ENCODE measurements at regions not wholly inside any gene's neighbourhood (a gene's known extent, or its start where the extent isn't known, plus 50 kb on each side); places are given as distances from the start of the nearest gene placed in this dataset.
A peak's percentile ranks its signal among the peaks of the same experiment; 100 is the strongest.

DNA sequence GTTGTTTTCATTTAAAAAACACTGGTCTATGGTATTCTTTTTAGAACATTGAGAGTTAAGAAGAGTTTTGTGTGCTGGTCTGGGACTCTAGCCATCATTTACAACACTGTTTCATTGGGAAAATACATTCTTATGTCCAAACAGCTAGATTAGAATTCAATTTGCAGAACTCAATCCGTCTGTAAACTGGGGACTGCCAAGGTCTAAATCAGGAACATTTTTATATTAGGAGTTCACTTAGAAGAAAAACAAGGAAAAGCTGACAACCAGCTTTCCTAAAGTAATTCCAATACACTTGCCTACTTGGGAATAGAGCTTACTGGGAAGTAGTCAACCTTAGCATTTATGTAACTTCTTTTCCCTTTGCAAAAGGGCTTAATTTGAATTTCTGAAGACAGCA is 91.5 kb upstream of the RNF152 start:
- H3K27ac ChIP-seq (ENCODE audit: low read depth, low read length), result no peak overlapping the region
- no peaks in the 10 kb centered on the region for H3K36me3 Mint-ChIP-seq (ENCODE audit: low read depth, unreplicated experiment)
- no peak overlapping the region for H2AFZ ChIP-seq (ENCODE audit: low read depth, low read length)

DNA sequence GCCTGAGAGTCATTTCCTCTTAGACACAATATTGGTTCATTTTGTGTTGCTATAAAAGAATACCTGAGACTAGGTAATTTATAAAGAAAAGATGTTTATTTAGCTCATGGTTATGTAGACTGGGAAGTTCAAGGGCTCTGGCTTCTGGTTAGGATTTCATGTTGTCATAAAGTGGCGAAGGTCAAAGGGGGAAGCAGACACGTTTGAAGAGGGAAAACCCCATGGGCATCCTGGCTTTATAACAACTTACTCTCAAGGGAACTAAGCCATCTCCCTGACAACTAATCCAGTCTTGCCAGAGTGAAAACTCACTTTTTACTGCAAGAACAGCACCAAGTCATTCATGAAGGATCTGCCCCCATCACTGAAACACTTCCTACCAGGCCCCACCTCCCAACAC is 89.7 kb upstream of the RNF152 start:
- no peak for DNase-seq (ENCODE audit: low read depth)
- Histone ChIP-seq H3K27ac (ENCODE audit: low read depth, low read length) (no peak overlapping the region), H3K36me3 (ENCODE audit: insufficient read depth, low read length) (no peaks in the 10 kb centered on the region), H3K79me2 (ENCODE audit: insufficient read depth, low read length) (no peaks in the 10 kb centered on the region), H3K4me2 (ENCODE audit: low read length) (no peak overlapping the region), H2AFZ (ENCODE audit: low read depth, low read length) (no peak overlapping the region), H4K20me1 (ENCODE audit: insufficient read depth, low read length) (no peaks in the 10 kb centered on the region), H3K4me1 (ENCODE audit: insufficient read depth, low read length) (no peaks in the 10 kb centered on the region), H3K9ac (ENCODE audit: low read length) (no peak overlapping the region), H3K4me3 (ENCODE audit: insufficient read depth, low read depth, low read length) (no peak overlapping the region), H3K9me3 (ENCODE audit: insufficient read depth, low read depth, low read length) (no peaks in the 10 kb centered on the region), H3K27me3 (ENCODE audit: insufficient read depth, low read length) (no peaks in the 10 kb centered on the region)
- no peak overlapping the region for H3K27ac Mint-ChIP-seq (ENCODE audit: unreplicated experiment)
- peaks cover 1% of the 10 kb centered on the region for H3K9me3 Mint-ChIP-seq (ENCODE audit: unreplicated experiment)
- no peak for FAIRE-seq
- peaks cover 11% of the 10 kb centered on the region for H3K4me1 Mint-ChIP-seq (ENCODE audit: low read depth, unreplicated experiment)
- no peaks in the 10 kb centered on the region for H3K27me3 Mint-ChIP-seq (ENCODE audit: low read depth, unreplicated experiment)
- TF ChIP-seq EZH2 (IDR thresholded peaks at IDR 0.05; ENCODE audit: insufficient read depth, low read length), result no peak
- TF ChIP-seq, protein P1, sequence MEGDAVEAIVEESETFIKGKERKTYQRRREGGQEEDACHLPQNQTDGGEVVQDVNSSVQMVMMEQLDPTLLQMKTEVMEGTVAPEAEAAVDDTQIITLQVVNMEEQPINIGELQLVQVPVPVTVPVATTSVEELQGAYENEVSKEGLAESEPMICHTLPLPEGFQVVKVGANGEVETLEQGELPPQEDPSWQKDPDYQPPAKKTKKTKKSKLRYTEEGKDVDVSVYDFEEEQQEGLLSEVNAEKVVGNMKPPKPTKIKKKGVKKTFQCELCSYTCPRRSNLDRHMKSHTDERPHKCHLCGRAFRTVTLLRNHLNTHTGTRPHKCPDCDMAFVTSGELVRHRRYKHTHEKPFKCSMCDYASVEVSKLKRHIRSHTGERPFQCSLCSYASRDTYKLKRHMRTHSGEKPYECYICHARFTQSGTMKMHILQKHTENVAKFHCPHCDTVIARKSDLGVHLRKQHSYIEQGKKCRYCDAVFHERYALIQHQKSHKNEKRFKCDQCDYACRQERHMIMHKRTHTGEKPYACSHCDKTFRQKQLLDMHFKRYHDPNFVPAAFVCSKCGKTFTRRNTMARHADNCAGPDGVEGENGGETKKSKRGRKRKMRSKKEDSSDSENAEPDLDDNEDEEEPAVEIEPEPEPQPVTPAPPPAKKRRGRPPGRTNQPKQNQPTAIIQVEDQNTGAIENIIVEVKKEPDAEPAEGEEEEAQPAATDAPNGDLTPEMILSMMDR (IDR thresholded peaks at IDR 0.05; ENCODE audit: insufficient read depth, low read depth, low read length), result no peak
- H3K36me3 Mint-ChIP-seq (ENCODE audit: low read depth, unreplicated experiment), result no peaks in the 10 kb centered on the region
- H3K4me3 Mint-ChIP-seq (ENCODE audit: unreplicated experiment), result no peak overlapping the region

More for the DNA sequence above, 91.5 kb upstream of the RNF152 start:
- no peak overlapping the region for H3K4me3 ChIP-seq (ENCODE audit: insufficient read depth, low read depth, low read length)
- no peaks in the 10 kb centered on the region for H3K9me3 ChIP-seq (ENCODE audit: insufficient read depth, low read depth, low read length)
- no peaks in the 10 kb centered on the region for H3K27me3 ChIP-seq (ENCODE audit: insufficient read depth, low read length)
- no peak for FAIRE-seq
- Mint-ChIP-seq H3K4me3 (ENCODE audit: unreplicated experiment) (no peak overlapping the region), H3K4me1 (ENCODE audit: low read depth, unreplicated experiment) (peaks cover 11% of the 10 kb centered on the region), H3K9me3 (ENCODE audit: unreplicated experiment) (peaks cover 1% of the 10 kb centered on the region), H3K27ac (ENCODE audit: unreplicated experiment) (no peak overlapping the region), H3K27me3 (ENCODE audit: low read depth, unreplicated experiment) (no peaks in the 10 kb centered on the region)
- no peaks in the 10 kb centered on the region for H3K4me1 ChIP-seq (ENCODE audit: insufficient read depth, low read length)
- no peaks in the 10 kb centered on the region for H3K36me3 ChIP-seq (ENCODE audit: insufficient read depth, low read length)
- TF ChIP-seq EZH2 (IDR thresholded peaks at IDR 0.05; ENCODE audit: insufficient read depth, low read length), result no peak
- TF ChIP-seq, protein P1 (IDR thresholded peaks at IDR 0.05; ENCODE audit: insufficient read depth, low read depth, low read length), result no peak
- DNase-seq (ENCODE audit: low read depth), result no peak
- no peak overlapping the region for H3K9ac ChIP-seq (ENCODE audit: low read length)
- no peak overlapping the region for H3K4me2 ChIP-seq (ENCODE audit: low read length)
- H3K79me2 ChIP-seq (ENCODE audit: insufficient read depth, low read length), result no peaks in the 10 kb centered on the region
- no peaks in the 10 kb centered on the region for H4K20me1 ChIP-seq (ENCODE audit: insufficient read depth, low read length)

DNA sequence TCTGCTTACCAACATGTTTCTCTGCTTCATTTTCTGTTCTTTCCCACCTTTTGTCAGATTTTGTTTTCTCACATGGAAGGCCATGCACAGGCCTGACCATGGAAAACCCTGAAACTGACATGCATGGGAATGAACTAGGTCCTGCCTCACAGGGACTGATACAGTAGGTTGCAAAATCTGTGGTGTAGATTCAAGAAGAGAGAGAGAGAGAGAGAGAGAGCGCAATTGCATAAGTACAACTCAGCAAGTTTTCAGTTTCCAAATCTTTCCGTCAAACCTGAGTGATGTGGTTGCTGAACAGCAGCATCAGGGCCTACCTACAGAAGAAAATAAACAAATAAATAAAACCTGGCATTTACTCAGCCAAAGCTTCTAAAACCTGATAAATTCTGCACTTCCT is 87.5 kb upstream of the RNF152 start:
- TF ChIP-seq, protein P1 (IDR thresholded peaks at IDR 0.05; ENCODE audit: insufficient read depth, low read depth, low read length), result no peak
- no peak for TF ChIP-seq EZH2 (IDR thresholded peaks at IDR 0.05; ENCODE audit: insufficient read depth, low read length)
- H3K4me2 ChIP-seq (ENCODE audit: low read length), result no peak overlapping the region

More for the DNA sequence above, 87.5 kb upstream of the RNF152 start:
- Histone ChIP-seq H3K4me1 (ENCODE audit: insufficient read depth, low read length) (no peaks in the 10 kb centered on the region), H4K20me1 (ENCODE audit: insufficient read depth, low read length) (no peaks in the 10 kb centered on the region), H3K36me3 (ENCODE audit: insufficient read depth, low read length) (no peaks in the 10 kb centered on the region), H3K9me3 (ENCODE audit: insufficient read depth, low read depth, low read length) (no peaks in the 10 kb centered on the region), H3K9ac (ENCODE audit: low read length) (no peak overlapping the region), H2AFZ (ENCODE audit: low read depth, low read length) (no peak overlapping the region), H3K4me3 (ENCODE audit: insufficient read depth, low read depth, low read length) (no peak overlapping the region), H3K27me3 (ENCODE audit: insufficient read depth, low read length) (no peaks in the 10 kb centered on the region), H3K79me2 (ENCODE audit: insufficient read depth, low read length) (no peaks in the 10 kb centered on the region), H3K27ac (ENCODE audit: low read depth, low read length) (no peak overlapping the region)
- Mint-ChIP-seq H3K27me3 (ENCODE audit: low read depth, unreplicated experiment) (no peaks in the 10 kb centered on the region), H3K4me1 (ENCODE audit: low read depth, unreplicated experiment) (peaks cover 11% of the 10 kb centered on the region), H3K9me3 (ENCODE audit: unreplicated experiment) (no peaks in the 10 kb centered on the region), H3K36me3 (ENCODE audit: low read depth, unreplicated experiment) (no peaks in the 10 kb centered on the region), H3K27ac (ENCODE audit: unreplicated experiment) (peak overlapping the region; percentile 77), H3K4me3 (ENCODE audit: unreplicated experiment) (no peak overlapping the region)
- FAIRE-seq (no peak), DNase-seq (ENCODE audit: low read depth) (no peak)

All from astrocyte (in vitro differentiated cells and primary cell).